Activated CD4-positive, alpha-beta T cell treated with anti-CD3 and anti-CD28 coated beads for 36 hours (primary cell): ENCODE measurements at regions not wholly inside any gene's neighbourhood (a gene's known extent, or its start where the extent isn't known, plus 50 kb on each side); places are given as distances from the start of the nearest gene placed in this dataset.

ENCODE experiments used
- ATAC-seq: fragments of 200-7000 bp; cut with Tn5 transposase; one replicate; pipeline ENCODE4 v1.10.0; 2021; ENCODE audit warnings: mild to moderate bottlenecking, moderate library complexity
- CTCF ChIA-PET: fragments of 350-600 bp; sonication (Branson Sonifier 250); formaldehyde crosslinking; loops from one replicate; lab custom pipeline; 2021; ENCODE audit warnings: antibody characterized with exemption; lab: Charles Lee
- POLR2A ChIA-PET: fragments of 350-600 bp; sonication (Branson Sonifier 250); formaldehyde crosslinking; loops from one replicate; lab custom pipeline; 2021; ENCODE audit warnings: antibody characterized with exemption, inconsistent platforms; lab: Charles Lee
- DNase-seq: peaks from one replicate; pipeline ENCODE4 v3.0.0-alpha.2; 2020
- H3K27ac Mint-ChIP-seq: one replicate; pipeline ENCODE4 v1.8.0; 2021; ENCODE audit warnings: mixed read lengths
- H3K27me3 Mint-ChIP-seq: one replicate; pipeline ENCODE4 v1.8.0; 2021; ENCODE audit warnings: mixed read lengths
- H3K36me3 Mint-ChIP-seq: one replicate; pipeline ENCODE4 v1.8.0; 2021; ENCODE audit warnings: low read depth, mixed read lengths
- H3K4me1 Mint-ChIP-seq: one replicate; pipeline ENCODE4 v1.8.0; 2021; ENCODE audit warnings: mixed read lengths
- H3K4me3 Mint-ChIP-seq: one replicate; pipeline ENCODE4 v1.8.0; 2021; ENCODE audit warnings: mild to moderate bottlenecking, moderate library complexity, mixed read lengths
- H3K9me3 Mint-ChIP-seq: one replicate; pipeline ENCODE4 v1.8.0; 2021; ENCODE audit warnings: low read depth, mixed read lengths
- intact Hi-C, 2 experiments: fragments of 100-400 bp; cut with DNase I in 1 of 2; cut with micrococcal nuclease in 1 of 2; formaldehyde crosslinking; loops; one replicate each; pipeline versions ENCODE4 v1.14.2 to v1.15.1; 2022 to 2024; cut with DNase I, micrococcal nuclease

GRCh38 chr4:3865986-3866812, 100.0 kb downstream of the ADRA2C start:
- DNase-seq (no peak), ATAC-seq (no peak)
- Mint-ChIP-seq H3K27ac (no peak overlapping the region), H3K4me1 (peaks cover 3% of the 10 kb centered on the region), H3K9me3 (no peaks in the 10 kb centered on the region), H3K4me3 (no peak overlapping the region), H3K27me3 (peaks cover 8% of the 10 kb centered on the region), H3K36me3 (no peaks in the 10 kb centered on the region)
- intact Hi-C loops: no loop called here
- POLR2A ChIA-PET: no interaction called here
- CTCF ChIA-PET: no interaction called here

- H3K9me3 Mint-ChIP-seq: no peaks in the 10 kb centered on the region
- peaks cover 9% of the 10 kb centered on the region for H3K27me3 Mint-ChIP-seq
- no peak overlapping the region for H3K4me3 Mint-ChIP-seq
- ATAC-seq (no peak), DNase-seq (no peak)
- H3K36me3 Mint-ChIP-seq: no peaks in the 10 kb centered on the region
- H3K27ac Mint-ChIP-seq: no peak overlapping the region
- CTCF ChIA-PET: no interaction called here
- intact Hi-C loops: no loop called here
- peaks cover 3% of the 10 kb centered on the region for H3K4me1 Mint-ChIP-seq
- POLR2A ChIA-PET: no interaction called here
Measured at GRCh38 chr4:3866813-3867129, 100.6 kb downstream of the ADRA2C start.

- CTCF ChIA-PET: no interaction called here
Measured at GRCh38 chr4:3867403-3868100, 101.4 kb downstream of the ADRA2C start.

DNA sequence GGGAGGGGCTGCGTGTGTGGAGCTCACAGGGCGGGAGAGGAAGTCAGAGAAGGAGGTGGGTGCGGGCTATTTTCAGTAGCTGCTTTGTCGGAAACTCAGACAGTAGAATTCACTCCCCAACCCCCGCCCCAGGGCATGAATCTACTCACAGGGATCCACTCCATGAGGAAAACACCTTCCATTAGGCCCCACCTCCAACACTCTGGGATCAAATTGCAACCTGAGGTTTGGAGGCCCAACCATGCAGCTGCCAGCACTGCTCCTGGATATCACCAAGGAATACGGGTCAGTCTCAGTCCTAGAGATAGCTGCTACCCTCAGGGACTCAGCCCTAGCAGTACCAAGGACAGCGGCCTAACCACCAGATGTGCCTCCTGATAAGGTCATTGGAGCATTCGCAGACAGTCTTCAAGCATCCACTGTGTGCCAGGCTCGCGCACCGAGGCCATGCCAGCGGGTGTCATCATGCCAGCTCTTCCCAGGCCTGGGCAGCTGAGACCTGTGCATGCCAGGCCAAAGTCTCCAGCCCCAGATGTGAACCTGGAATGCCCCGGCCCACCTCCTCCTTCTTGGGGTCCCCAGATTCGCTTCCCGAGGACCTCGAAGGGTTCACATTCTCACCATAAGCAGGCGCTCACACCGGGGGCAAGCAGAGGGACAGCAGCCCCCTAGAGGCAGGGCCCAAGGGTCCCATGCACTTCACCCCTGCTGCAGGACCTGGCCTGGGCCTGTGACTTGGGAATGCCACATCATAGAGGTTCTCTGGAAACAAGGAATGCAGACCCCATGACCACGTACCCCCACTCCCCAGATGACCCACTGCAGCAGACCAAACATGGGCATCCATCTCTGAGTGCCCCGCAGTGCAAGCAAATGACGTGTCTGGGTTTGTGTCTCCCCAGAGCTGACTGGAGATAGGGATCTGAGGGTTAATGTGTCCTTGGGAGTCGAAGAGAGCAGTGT, 102.3 kb downstream of the ADRA2C start:
- no peak overlapping the region for H3K4me3 Mint-ChIP-seq
- CTCF ChIA-PET: interaction anchor here (2.0 kb wide), 1 partner anchor 12 kb away, joined by 7 read pairs; no protein-coding TSS in a partner anchor
- peaks cover 3% of the 10 kb centered on the region for H3K4me1 Mint-ChIP-seq
- peaks cover 20% of the 10 kb centered on the region for H3K27me3 Mint-ChIP-seq
- intact Hi-C loops: no loop called here
- no peak for DNase-seq
- no peaks in the 10 kb centered on the region for H3K36me3 Mint-ChIP-seq
- POLR2A ChIA-PET: interaction anchor here (0.6 kb wide), 1 partner anchor 465 kb away, joined by 6 read pairs; no protein-coding TSS in a partner anchor
- ATAC-seq: no peak
- H3K27ac Mint-ChIP-seq: no peak overlapping the region
- H3K9me3 Mint-ChIP-seq: no peaks in the 10 kb centered on the region

More at GRCh38 chr4:3867403-3868100, 101.4 kb downstream of the ADRA2C start:
- Mint-ChIP-seq H3K9me3 (no peaks in the 10 kb centered on the region), H3K27me3 (peaks cover 13% of the 10 kb centered on the region), H3K4me3 (no peak overlapping the region), H3K36me3 (no peaks in the 10 kb centered on the region), H3K27ac (no peak overlapping the region), H3K4me1 (peaks cover 3% of the 10 kb centered on the region)
- intact Hi-C loops: no loop called here
- DNase-seq: no peak
- POLR2A ChIA-PET: no interaction called here
- no peak for ATAC-seq

DNA sequence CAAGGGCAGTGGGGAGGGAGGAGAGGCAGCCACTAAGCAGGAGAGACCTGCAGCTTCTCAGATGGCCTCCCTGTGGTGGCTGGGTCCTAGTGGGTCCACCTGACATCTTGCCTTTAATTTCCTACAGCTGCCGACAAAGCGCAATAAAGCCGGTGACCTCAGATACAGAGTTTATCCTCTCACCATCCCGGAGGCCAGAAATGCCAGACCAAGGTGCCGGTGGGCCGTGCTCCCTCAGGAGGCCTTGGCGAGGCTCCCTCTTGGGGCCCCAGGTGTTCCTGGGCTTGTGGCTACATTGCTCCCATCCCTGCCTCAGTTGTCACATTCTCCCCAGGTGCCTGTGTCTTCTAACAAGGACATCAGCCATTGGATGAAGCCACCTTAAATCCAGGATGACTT, 103.0 kb downstream of the ADRA2C start:
- peaks cover 3% of the 10 kb centered on the region for H3K4me1 Mint-ChIP-seq
- POLR2A ChIA-PET: interaction anchor here (0.6 kb wide), 1 partner anchor 464 kb away, joined by 6 read pairs; no protein-coding TSS in a partner anchor
- H3K36me3 Mint-ChIP-seq: no peaks in the 10 kb centered on the region
- H3K27me3 Mint-ChIP-seq: peaks cover 21% of the 10 kb centered on the region
- no peaks in the 10 kb centered on the region for H3K9me3 Mint-ChIP-seq
- H3K4me3 Mint-ChIP-seq: no peak overlapping the region
- intact Hi-C loops: no loop called here
- CTCF ChIA-PET: interaction anchor here (2.0 kb wide), 1 partner anchor 11 kb away, joined by 7 read pairs; no protein-coding TSS in a partner anchor
- ATAC-seq (no peak), DNase-seq (no peak)
- H3K27ac Mint-ChIP-seq: no peak overlapping the region

DNA sequence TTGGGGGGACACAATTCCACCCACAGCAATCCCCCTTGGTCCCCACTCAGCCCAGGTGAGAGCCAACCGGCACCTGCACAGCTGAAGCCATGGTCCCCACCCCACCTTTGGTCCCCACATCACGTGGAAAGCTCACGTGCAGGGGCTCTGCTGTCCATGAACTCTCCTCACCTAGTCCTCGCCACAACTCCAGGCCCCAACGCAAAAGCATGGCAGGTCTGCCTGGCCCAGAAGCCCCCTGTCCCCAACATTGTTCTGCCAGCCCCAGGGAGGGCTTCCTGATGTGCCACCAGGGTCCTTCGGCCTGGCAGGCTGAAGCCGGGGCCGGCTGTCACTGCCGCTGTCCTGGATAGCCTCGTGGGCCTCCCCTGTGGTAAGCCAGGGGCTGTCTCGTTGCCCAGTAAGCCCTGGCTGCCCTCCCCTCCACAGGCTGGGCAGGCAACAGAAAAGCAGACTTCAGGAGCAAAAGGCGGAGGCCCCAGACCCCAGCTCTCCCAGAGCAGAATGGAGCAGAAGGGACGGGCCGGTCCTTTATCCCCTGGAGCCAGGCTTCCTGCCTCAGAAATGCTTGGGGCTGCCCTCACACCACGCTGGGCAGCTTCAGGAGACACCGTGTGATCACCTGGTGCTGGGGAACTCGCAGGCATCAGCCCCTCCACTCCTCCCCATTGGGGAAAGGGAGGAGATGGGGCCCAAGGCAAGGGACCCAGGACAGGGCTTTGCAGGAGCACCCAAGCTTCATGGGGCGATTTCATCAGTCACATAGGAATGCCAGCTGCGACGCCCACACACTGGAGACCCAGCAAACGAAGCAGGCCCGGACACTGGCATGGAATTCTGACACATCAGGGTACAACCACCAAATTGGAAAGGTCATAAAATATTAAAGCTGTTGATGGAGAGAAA, 103.7 kb downstream of the ADRA2C start:
- Mint-ChIP-seq H3K27me3 (peaks cover 26% of the 10 kb centered on the region), H3K4me3 (no peak overlapping the region), H3K9me3 (no peaks in the 10 kb centered on the region), H3K4me1 (peaks cover 3% of the 10 kb centered on the region), H3K36me3 (no peaks in the 10 kb centered on the region), H3K27ac (no peak overlapping the region)
- intact Hi-C loops: no loop called here
- DNase-seq: no peak
- ChIA-PET CTCF (interaction anchor here (1.2 to 2.0 kb wide), 2 partner anchors 11 to 12 kb away, joined by 6 to 7 read pairs; no protein-coding TSS in a partner anchor), POLR2A (interaction anchor here (0.6 kb wide), 1 partner anchor 463 kb away, joined by 6 read pairs; no protein-coding TSS in a partner anchor)
- no peak for ATAC-seq

- H3K4me3 Mint-ChIP-seq: no peak overlapping the region
- ATAC-seq (no peak), DNase-seq (no peak)
- no peak overlapping the region for H3K27ac Mint-ChIP-seq
- peaks cover 25% of the 10 kb centered on the region for H3K27me3 Mint-ChIP-seq
- ChIA-PET POLR2A (no interaction called here), CTCF (interaction anchor here (1.2 to 2.0 kb wide), 2 partner anchors 10 to 13 kb away, joined by 6 to 7 read pairs; no protein-coding TSS in a partner anchor)
- intact Hi-C loops: no loop called here
- peaks cover 3% of the 10 kb centered on the region for H3K4me1 Mint-ChIP-seq
- no peaks in the 10 kb centered on the region for H3K9me3 Mint-ChIP-seq
- no peaks in the 10 kb centered on the region for H3K36me3 Mint-ChIP-seq
Measured at GRCh38 chr4:3870567-3870962, 104.4 kb downstream of the ADRA2C start.

- ChIA-PET POLR2A (no interaction called here), CTCF (no interaction called here)
- ATAC-seq (no peak), DNase-seq (peak; percentile 40)
- no peaks in the 10 kb centered on the region for H3K9me3 Mint-ChIP-seq
- peaks cover 24% of the 10 kb centered on the region for H3K27me3 Mint-ChIP-seq
- no peak overlapping the region for H3K4me3 Mint-ChIP-seq
- intact Hi-C loops: no loop called here
- H3K27ac Mint-ChIP-seq: no peak overlapping the region
- H3K36me3 Mint-ChIP-seq: no peaks in the 10 kb centered on the region
- peaks cover 3% of the 10 kb centered on the region for H3K4me1 Mint-ChIP-seq
Measured at GRCh38 chr4:3871181-3871852, 105.1 kb downstream of the ADRA2C start.

GRCh38 chr4:3871881-3872833, 106.0 kb downstream of the ADRA2C start:
- no peak for DNase-seq
- no peaks in the 10 kb centered on the region for H3K9me3 Mint-ChIP-seq
- ATAC-seq: no peak
- peaks cover 27% of the 10 kb centered on the region for H3K27me3 Mint-ChIP-seq
- no peak overlapping the region for H3K4me3 Mint-ChIP-seq
- no peak overlapping the region for H3K27ac Mint-ChIP-seq
- intact Hi-C loops: no loop called here
- peaks cover 3% of the 10 kb centered on the region for H3K4me1 Mint-ChIP-seq
- CTCF ChIA-PET: no interaction called here
- no peaks in the 10 kb centered on the region for H3K36me3 Mint-ChIP-seq
- POLR2A ChIA-PET: no interaction called here
